GM12892 (cell line): ENCODE measurements at regions not wholly inside any gene's neighbourhood (a gene's known extent, or its start where the extent isn't known, plus 50 kb on each side); places are given as distances from the start of the nearest gene placed in this dataset.

Source experiments
- POLR2A ChIP-seq: IDR thresholded peaks from 2 replicates; pipeline ENCODE4 v1.6.1; 2011; ENCODE audit warnings: low read depth, low read length, control low read depth
- POLR2AphosphoS5 ChIP-seq: IDR thresholded peaks from 2 replicates; pipeline ENCODE4 v1.6.1; 2011; ENCODE audit warnings: low read depth, low read length, control low read depth
- TAF1 ChIP-seq: IDR thresholded peaks from 2 replicates; pipeline ENCODE4 v1.6.1; 2011; ENCODE audit warnings: low read depth, mild to moderate bottlenecking, control low read depth, low read length, borderline replicate concordance

GRCh38 chr17:13199425-13199824, 181.6 kb upstream of the ELAC2 start:
- no peak for TF ChIP-seq POLR2AphosphoS5
- no peak for TF ChIP-seq POLR2A
- no peak for TF ChIP-seq TAF1
